ENCODE measurements at regions not wholly inside any gene's neighbourhood (a gene's known extent, or its start where the extent isn't known, plus 50 kb on each side); places are given as distances from the start of the nearest gene placed in this dataset.

DNA sequence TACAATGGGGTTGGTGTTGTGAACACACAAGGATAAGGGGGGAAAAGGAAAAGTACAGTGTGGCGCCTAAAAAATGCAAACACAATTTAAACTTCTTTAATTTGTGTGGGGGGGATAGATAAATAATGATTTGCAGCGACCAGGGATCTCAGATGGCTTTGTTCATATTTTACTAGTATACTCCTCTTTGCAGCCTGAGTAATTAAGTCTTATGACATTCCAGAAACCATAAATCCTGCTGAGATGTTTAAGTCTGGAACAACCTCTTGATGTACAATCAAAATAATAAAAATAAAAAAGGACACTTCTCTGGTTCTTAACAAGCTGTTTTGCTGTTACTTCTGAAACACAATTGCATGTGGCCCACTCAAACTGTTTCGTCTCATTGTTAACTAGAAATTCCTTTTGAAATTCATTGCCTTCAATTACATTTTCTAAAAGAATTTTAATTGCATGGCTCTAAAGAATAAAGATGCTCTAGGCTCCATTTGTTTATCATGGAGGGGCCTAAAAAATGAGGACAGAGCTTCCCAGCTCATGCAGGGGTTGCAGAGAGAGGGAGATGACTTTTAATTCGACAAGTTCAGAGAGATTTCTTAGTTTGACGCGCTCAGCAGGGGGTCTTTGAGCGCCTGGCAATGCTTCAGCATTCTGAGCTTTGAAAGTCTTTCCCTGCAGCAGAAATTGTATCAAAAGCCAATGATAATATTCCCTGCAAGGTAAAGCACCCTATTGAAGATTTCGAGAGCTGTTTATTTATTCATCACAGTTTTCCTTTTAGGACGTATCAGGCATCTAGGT, 892.4 kb upstream of the TENM3 start:
- Histone ChIP-seq H3K4me3 (ENCODE audit: low read length) (no peak overlapping the region), H3K4me1 (ENCODE audit: control insufficient read depth, insufficient read depth, low read length) (no peaks in the 10 kb centered on the region), H3K36me3 (ENCODE audit: control insufficient read depth, insufficient read depth, low read length) (no peaks in the 10 kb centered on the region)

DNA sequence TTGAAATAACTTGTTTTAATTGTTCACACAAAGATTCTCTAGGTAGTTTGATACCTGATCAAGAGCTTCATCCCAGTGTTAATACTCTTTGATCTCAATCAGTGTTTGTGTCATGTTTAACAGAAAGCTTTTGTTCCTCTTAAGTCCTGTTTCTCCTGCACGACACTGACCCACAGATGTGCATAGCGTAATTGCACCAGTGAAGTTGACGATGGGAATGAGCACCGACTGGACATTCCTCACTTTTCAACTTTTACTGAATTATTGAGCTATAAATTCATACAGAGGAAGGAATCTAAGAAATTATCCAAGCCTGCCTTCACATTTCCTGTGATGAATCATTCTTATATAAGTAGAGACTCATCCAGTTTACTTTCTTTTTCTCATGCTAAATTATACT, 878.7 kb upstream of the TENM3 start:
- Histone ChIP-seq H3K27me3 (ENCODE audit: control insufficient read depth, insufficient read depth, low read length) (no peaks in the 10 kb centered on the region), H3K27ac (ENCODE audit: low read depth, low read length) (no peak overlapping the region), H3K4me3 (ENCODE audit: low read length) (no peak overlapping the region), H3K36me3 (ENCODE audit: control insufficient read depth, insufficient read depth, low read length) (no peaks in the 10 kb centered on the region), H3K4me1 (ENCODE audit: control insufficient read depth, insufficient read depth, low read length) (no peaks in the 10 kb centered on the region), H3K9ac (ENCODE audit: low read length) (no peak overlapping the region)

More for the DNA sequence above, 892.4 kb upstream of the TENM3 start:
- Histone ChIP-seq H3K27me3 (ENCODE audit: control insufficient read depth, insufficient read depth, low read length) (no peaks in the 10 kb centered on the region), H3K27ac (ENCODE audit: low read depth, low read length) (no peak overlapping the region), H3K9ac (ENCODE audit: low read length) (no peak overlapping the region)

DNA sequence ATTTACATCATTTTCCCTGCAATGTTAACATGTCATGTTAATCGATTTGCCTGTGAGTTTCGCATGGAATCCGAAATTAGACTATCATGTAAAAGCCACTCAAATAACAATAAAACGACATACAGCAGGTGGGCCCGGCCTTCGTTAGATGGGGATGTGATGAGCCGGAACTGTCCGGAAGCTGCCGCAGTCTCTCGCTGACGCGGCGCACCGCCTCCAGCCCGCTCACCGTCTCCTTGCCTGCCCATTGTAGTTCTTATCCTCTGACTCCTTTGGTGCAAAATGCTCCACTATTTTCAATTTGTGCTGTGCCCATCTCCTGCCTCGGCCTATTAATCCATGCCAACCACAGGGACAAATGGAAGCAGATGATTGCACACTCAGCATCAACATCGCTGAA, 877.5 kb upstream of the TENM3 start:
- H3K4me1 ChIP-seq (ENCODE audit: control insufficient read depth, insufficient read depth, low read length) = no peaks in the 10 kb centered on the region

GRCh38 chr4:181372014-181372413, 871.2 kb upstream of the TENM3 start:
- no peaks in the 10 kb centered on the region for H3K4me1 ChIP-seq (ENCODE audit: control insufficient read depth, insufficient read depth, low read length)
- no peaks in the 10 kb centered on the region for H3K36me3 ChIP-seq (ENCODE audit: control insufficient read depth, insufficient read depth, low read length)
- no peak overlapping the region for H3K9ac ChIP-seq (ENCODE audit: low read length)
- no peaks in the 10 kb centered on the region for H3K27me3 ChIP-seq (ENCODE audit: control insufficient read depth, insufficient read depth, low read length)
- H3K4me3 ChIP-seq (ENCODE audit: low read length) = no peak overlapping the region
- no peak overlapping the region for H3K27ac ChIP-seq (ENCODE audit: low read depth, low read length)

More for the DNA sequence above, 877.5 kb upstream of the TENM3 start:
- Histone ChIP-seq H3K4me3 (ENCODE audit: low read length) (no peak overlapping the region), H3K27ac (ENCODE audit: low read depth, low read length) (no peak overlapping the region), H3K36me3 (ENCODE audit: control insufficient read depth, insufficient read depth, low read length) (no peaks in the 10 kb centered on the region), H3K9ac (ENCODE audit: low read length) (no peak overlapping the region), H3K27me3 (ENCODE audit: control insufficient read depth, insufficient read depth, low read length) (no peaks in the 10 kb centered on the region)

GRCh38 chr4:181376058-181376457, 867.1 kb upstream of the TENM3 start:
- H3K4me3 ChIP-seq (ENCODE audit: low read length) = no peak overlapping the region
- no peak overlapping the region for H3K9ac ChIP-seq (ENCODE audit: low read length)
- no peak overlapping the region for H3K27ac ChIP-seq (ENCODE audit: low read depth, low read length)
- no peaks in the 10 kb centered on the region for H3K36me3 ChIP-seq (ENCODE audit: control insufficient read depth, insufficient read depth, low read length)
- H3K27me3 ChIP-seq (ENCODE audit: control insufficient read depth, insufficient read depth, low read length) = no peaks in the 10 kb centered on the region
- H3K4me1 ChIP-seq (ENCODE audit: control insufficient read depth, insufficient read depth, low read length) = no peaks in the 10 kb centered on the region

GRCh38 chr4:181388061-181388460, 855.1 kb upstream of the TENM3 start:
- H3K9ac ChIP-seq (ENCODE audit: low read length) = no peak overlapping the region
- no peak overlapping the region for H3K27ac ChIP-seq (ENCODE audit: low read depth, low read length)
- no peak overlapping the region for H3K4me3 ChIP-seq (ENCODE audit: low read length)
- no peaks in the 10 kb centered on the region for H3K4me1 ChIP-seq (ENCODE audit: control insufficient read depth, insufficient read depth, low read length)
- no peaks in the 10 kb centered on the region for H3K27me3 ChIP-seq (ENCODE audit: control insufficient read depth, insufficient read depth, low read length)
- no peaks in the 10 kb centered on the region for H3K36me3 ChIP-seq (ENCODE audit: control insufficient read depth, insufficient read depth, low read length)

DNA sequence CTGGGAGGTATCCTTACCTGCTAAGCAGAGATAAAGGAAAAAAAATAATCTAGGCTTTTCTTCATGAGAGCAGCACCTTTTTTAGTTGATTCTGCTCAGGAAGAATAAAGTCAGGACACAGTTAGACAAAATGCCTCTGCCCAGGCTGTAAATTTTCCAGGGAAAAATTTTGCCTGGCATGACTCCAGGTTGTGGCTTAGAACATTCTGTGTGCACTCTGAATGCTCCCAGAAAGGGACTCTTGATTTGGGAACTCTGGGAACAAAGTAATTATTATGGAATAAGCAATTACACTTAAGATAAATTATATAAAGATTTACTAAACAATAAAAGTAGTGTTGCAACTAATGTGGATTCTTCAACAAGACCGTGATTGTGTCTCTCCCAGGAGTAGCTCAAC, 826.2 kb upstream of the TENM3 start:
- no peaks in the 10 kb centered on the region for H3K4me1 ChIP-seq (ENCODE audit: control insufficient read depth, insufficient read depth, low read length)
- no peak overlapping the region for H3K4me3 ChIP-seq (ENCODE audit: low read length)
- H3K27ac ChIP-seq (ENCODE audit: low read depth, low read length) = no peak overlapping the region
- no peaks in the 10 kb centered on the region for H3K36me3 ChIP-seq (ENCODE audit: control insufficient read depth, insufficient read depth, low read length)
- H3K27me3 ChIP-seq (ENCODE audit: control insufficient read depth, insufficient read depth, low read length) = no peaks in the 10 kb centered on the region
- no peak overlapping the region for H3K9ac ChIP-seq (ENCODE audit: low read length)

DNA sequence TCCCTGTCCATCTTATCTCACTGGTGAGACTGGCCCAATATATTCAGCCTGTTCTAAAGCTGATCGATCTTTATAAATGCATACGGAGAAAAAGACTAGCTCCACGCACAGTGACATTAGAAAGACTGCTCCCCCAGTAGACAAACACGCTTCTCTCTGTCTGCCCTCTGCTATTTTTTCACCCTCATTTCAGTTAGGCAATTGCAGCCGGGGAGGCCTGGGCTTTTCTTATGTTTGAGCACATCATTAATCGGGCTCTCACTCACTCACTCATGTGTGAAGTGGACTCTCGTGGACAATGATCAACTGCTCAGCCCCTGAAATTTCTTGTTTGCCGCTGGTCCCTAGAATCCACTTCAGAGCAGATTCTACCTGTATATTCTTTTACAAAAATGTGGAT, 824.7 kb upstream of the TENM3 start:
- H3K27me3 ChIP-seq (ENCODE audit: control insufficient read depth, insufficient read depth, low read length) = no peaks in the 10 kb centered on the region
- no peaks in the 10 kb centered on the region for H3K36me3 ChIP-seq (ENCODE audit: control insufficient read depth, insufficient read depth, low read length)
- no peak overlapping the region for H3K9ac ChIP-seq (ENCODE audit: low read length)
- H3K4me1 ChIP-seq (ENCODE audit: control insufficient read depth, insufficient read depth, low read length) = no peaks in the 10 kb centered on the region
- no peak overlapping the region for H3K27ac ChIP-seq (ENCODE audit: low read depth, low read length)
- no peak overlapping the region for H3K4me3 ChIP-seq (ENCODE audit: low read length)

DNA sequence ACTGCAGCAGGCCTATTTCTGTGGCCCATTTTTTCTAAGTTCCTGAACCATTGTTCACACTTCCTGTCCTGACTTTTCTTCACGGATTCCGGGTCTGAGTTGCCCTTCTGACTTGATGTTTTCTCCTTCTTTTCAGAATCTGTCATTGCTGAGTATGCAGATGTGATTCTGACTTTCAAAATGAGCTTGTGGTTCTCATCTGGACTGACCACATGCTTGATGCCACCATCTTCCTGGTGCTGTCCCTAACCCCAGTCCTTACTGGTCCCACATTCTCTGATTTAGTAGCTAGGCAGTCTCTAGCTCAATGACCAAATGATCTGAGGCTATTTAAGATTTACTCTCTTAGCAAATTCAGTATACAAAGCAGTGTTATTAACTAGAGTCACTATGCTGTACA, 822.3 kb upstream of the TENM3 start:
- Histone ChIP-seq H3K27me3 (ENCODE audit: control insufficient read depth, insufficient read depth, low read length) (no peaks in the 10 kb centered on the region), H3K4me1 (ENCODE audit: control insufficient read depth, insufficient read depth, low read length) (no peaks in the 10 kb centered on the region), H3K9ac (ENCODE audit: low read length) (no peak overlapping the region), H3K4me3 (ENCODE audit: low read length) (no peak overlapping the region), H3K36me3 (ENCODE audit: control insufficient read depth, insufficient read depth, low read length) (no peaks in the 10 kb centered on the region), H3K27ac (ENCODE audit: low read depth, low read length) (no peak overlapping the region)

GRCh38 chr4:181424362-181425016, 818.7 kb upstream of the TENM3 start:
- no peak overlapping the region for H3K4me3 ChIP-seq (ENCODE audit: low read length)
- H3K27ac ChIP-seq (ENCODE audit: low read depth, low read length) = no peak overlapping the region
- no peaks in the 10 kb centered on the region for H3K27me3 ChIP-seq (ENCODE audit: control insufficient read depth, insufficient read depth, low read length)
- H3K9ac ChIP-seq (ENCODE audit: low read length) = no peak overlapping the region
- no peaks in the 10 kb centered on the region for H3K36me3 ChIP-seq (ENCODE audit: control insufficient read depth, insufficient read depth, low read length)
- no peaks in the 10 kb centered on the region for H3K4me1 ChIP-seq (ENCODE audit: control insufficient read depth, insufficient read depth, low read length)

GRCh38 chr4:181427076-181427475, 816.1 kb upstream of the TENM3 start:
- no peaks in the 10 kb centered on the region for H3K27me3 ChIP-seq (ENCODE audit: control insufficient read depth, insufficient read depth, low read length)
- no peak overlapping the region for H3K4me3 ChIP-seq (ENCODE audit: low read length)
- no peak overlapping the region for H3K27ac ChIP-seq (ENCODE audit: low read depth, low read length)
- H3K36me3 ChIP-seq (ENCODE audit: control insufficient read depth, insufficient read depth, low read length) = no peaks in the 10 kb centered on the region
- H3K9ac ChIP-seq (ENCODE audit: low read length) = no peak overlapping the region
- no peaks in the 10 kb centered on the region for H3K4me1 ChIP-seq (ENCODE audit: control insufficient read depth, insufficient read depth, low read length)

- Histone ChIP-seq H3K27ac (ENCODE audit: low read depth, low read length) (no peak overlapping the region), H3K27me3 (ENCODE audit: control insufficient read depth, insufficient read depth, low read length) (no peaks in the 10 kb centered on the region), H3K9ac (ENCODE audit: low read length) (no peak overlapping the region), H3K4me3 (ENCODE audit: low read length) (no peak overlapping the region), H3K4me1 (ENCODE audit: control insufficient read depth, insufficient read depth, low read length) (no peaks in the 10 kb centered on the region), H3K36me3 (ENCODE audit: control insufficient read depth, insufficient read depth, low read length) (no peaks in the 10 kb centered on the region)
These were observed 812.2 kb upstream of the TENM3 start for GRCh38 chr4:181431006-181431405.

- H3K36me3 ChIP-seq (ENCODE audit: control insufficient read depth, insufficient read depth, low read length) = no peaks in the 10 kb centered on the region
- H3K27me3 ChIP-seq (ENCODE audit: control insufficient read depth, insufficient read depth, low read length) = no peaks in the 10 kb centered on the region
- H3K4me3 ChIP-seq (ENCODE audit: low read length) = no peak overlapping the region
- no peaks in the 10 kb centered on the region for H3K4me1 ChIP-seq (ENCODE audit: control insufficient read depth, insufficient read depth, low read length)
- H3K9ac ChIP-seq (ENCODE audit: low read length) = no peak overlapping the region
- no peak overlapping the region for H3K27ac ChIP-seq (ENCODE audit: low read depth, low read length)
These were observed 811.5 kb upstream of the TENM3 start for GRCh38 chr4:181431661-181432060.
